GM12878 (cell line): ENCODE measurements at regions not wholly inside any gene's neighbourhood (a gene's known extent, or its start where the extent isn't known, plus 50 kb on each side); places are given as distances from the start of the nearest gene placed in this dataset.

Experiments used
- ATAC-seq: fragments of 200-7000 bp; cut with Tn5 transposase; 3 replicates; pipeline ENCODE4 v1.9.1; 2020; ENCODE audit warnings: mild to moderate bottlenecking, moderate library complexity
- BruUV-seq: library from RNA; stranded (reverse); fragments of 400-500 nt; replicated peaks from 2 replicates; lab custom pipeline; 2021; lab: Mats Ljungman, UMichigan
- CTCF ChIA-PET: fragments of 300-600 bp; sonication (Branson Sonifier 250); formaldehyde crosslinking; extraction: SDS; loops from one replicate; lab custom pipeline; 2021; ENCODE audit warnings: inconsistent platforms; lab: Yijun Ruan, JAX
- POLR2A ChIA-PET: fragments of 350-600 bp; formaldehyde crosslinking; extraction: SDS; loops from one replicate; lab custom pipeline; 2021; ENCODE audit warnings: inconsistent platforms; lab: Charles Lee
- RAD21 ChIA-PET: fragments of 300-600 bp; sonication (Branson Sonifier 250); formaldehyde crosslinking; loops from one replicate; lab custom pipeline; 2023; ENCODE audit warnings: antibody characterized with exemption; ENCODE audit not compliant: unreplicated experiment; lab: Charles Lee
- SMC1A ChIA-PET: fragments of 300-600 bp; sonication (Branson Sonifier 250); formaldehyde crosslinking; loops from one replicate; lab custom pipeline; 2023; ENCODE audit not compliant: unreplicated experiment, uncharacterized antibody; lab: Charles Lee
- DNase-seq: peaks from one replicate; pipeline ENCODE4 v3.0.0-alpha.2; 2011; ENCODE audit warnings: low read depth, low spot score
- FAIRE-seq: peaks from 3 replicates; lab custom pipeline; 2011; peaks lifted over from hg19 to GRCh38; lab: Jason Lieb, UNC
- H2AFZ ChIP-seq: 2 replicates; pipeline ENCODE4 v1.6.0; 2011; ENCODE audit warnings: low read depth, low read length, control low read depth; ENCODE audit not compliant: control insufficient read depth
- H3K27ac ChIP-seq: 2 replicates; pipeline ENCODE4 v1.5.1; 2011; ENCODE audit warnings: control low read depth; ENCODE audit not compliant: control insufficient read depth, insufficient read depth
- H3K27me3 ChIP-seq, 2 experiments: replicated peaks in 1 of 2; 2 replicates each; pipeline versions ENCODE4 v1.6.0 to v1.6.1; 2011; ENCODE audit warnings: low read length in 1 of 2; ENCODE audit not compliant: control insufficient read depth in 2 of 2, insufficient read depth in 2 of 2
- H3K36me3 ChIP-seq, 2 experiments: 2 replicates each; pipeline ENCODE4 v1.5.1; 2011; ENCODE audit warnings: low read length in 1 of 2; ENCODE audit not compliant: control insufficient read depth in 2 of 2, insufficient read depth in 2 of 2
- H3K4me1 ChIP-seq: 2 replicates; pipeline ENCODE4 v1.6.1; 2011; ENCODE audit warnings: mild to moderate bottlenecking, low read length, moderate library complexity, mixed read lengths; ENCODE audit not compliant: control insufficient read depth, insufficient read depth
- H3K4me2 ChIP-seq: 2 replicates; pipeline ENCODE4 v1.6.0; 2011; ENCODE audit warnings: control low read depth; ENCODE audit not compliant: control insufficient read depth, insufficient read depth
- H3K4me3 ChIP-seq: fragments of 200-600 bp; sonication (generic); 2 replicates; pipeline ENCODE4 v1.5.1; 2016
- H3K79me2 ChIP-seq: 2 replicates; pipeline ENCODE4 v1.6.0; 2011; ENCODE audit warnings: low read length; ENCODE audit not compliant: control insufficient read depth, insufficient read depth
- H3K9ac ChIP-seq: 2 replicates; pipeline ENCODE4 v1.8.0; 2011; ENCODE audit warnings: low read length, control low read depth, mixed read lengths; ENCODE audit not compliant: control insufficient read depth, insufficient read depth
- H3K9me3 ChIP-seq: replicated peaks from 3 replicates; pipeline ENCODE4 v1.5.1; 2011; ENCODE audit warnings: mild to moderate bottlenecking, low read length; ENCODE audit not compliant: control insufficient read depth, insufficient read depth
- H4K20me1 ChIP-seq: 2 replicates; pipeline ENCODE4 v1.6.0; 2011; ENCODE audit not compliant: control insufficient read depth, insufficient read depth
- EP300 ChIP-seq, 2 experiments: fragments of 150-350 bp in 1 of 2; IDR thresholded peaks; 2 replicates each; pipeline ENCODE4 v1.6.1; 2011 to 2012; ENCODE audit warnings: low read depth in 2 of 2, low read length in 2 of 2, borderline replicate concordance in 1 of 2, improper control_type of control experiment in 1 of 2, inconsistent platforms in 1 of 2; ENCODE audit not compliant: control insufficient read depth in 1 of 2
- PAX8 ChIP-seq: fragments of 450-650 bp; IDR thresholded peaks from 2 replicates; pipeline ENCODE4 v1.6.1; 2017; ENCODE audit warnings: mild to moderate bottlenecking, moderate library complexity
- RELA ChIP-seq: fragments of 450-650 bp; IDR thresholded peaks from 2 replicates; pipeline ENCODE4 v1.8.0; 2014; ENCODE audit warnings: borderline replicate concordance; ENCODE audit not compliant: partially characterized antibody
- SMAD5 ChIP-seq: IDR thresholded peaks from 2 replicates; pipeline ENCODE4 v1.6.1; 2016; ENCODE audit warnings: antibody characterized with exemption, low read depth
- STAT3 ChIP-seq: IDR thresholded peaks from 2 replicates; pipeline ENCODE4 v1.6.1; 2011; ENCODE audit warnings: low read depth, low read length, improper control_type of control experiment
- ZNF687 ChIP-seq: fragments of 450-650 bp; IDR thresholded peaks from 2 replicates; pipeline ENCODE4 v1.6.1; 2017; ENCODE audit warnings: mild to moderate bottlenecking, moderate library complexity
- WGBS: methylation state at CpG from one replicate; pipeline ENCODE4 v1.1.6; 2016; ENCODE audit warnings: low lambda C conversion rate; ENCODE audit not compliant: insufficient replicate concordance, insufficient coverage; ENCODE audit errors: missing lambda C conversion rate; 5-methylcytosine and 5-hydroxymethylcytosine counted together
- in situ Hi-C: fragments of 300-500 bp; cut with MboI; formaldehyde crosslinking; loops from 9 replicates; pipeline ENCODE4 v1.14.3; 2018; ENCODE audit warnings: mixed read lengths
- intact Hi-C: fragments of 100-400 bp; cut with micrococcal nuclease; formaldehyde crosslinking; loops from one replicate; pipeline ENCODE4 v1.14.2; 2022; ENCODE audit not compliant: unreplicated experiment

DNA sequence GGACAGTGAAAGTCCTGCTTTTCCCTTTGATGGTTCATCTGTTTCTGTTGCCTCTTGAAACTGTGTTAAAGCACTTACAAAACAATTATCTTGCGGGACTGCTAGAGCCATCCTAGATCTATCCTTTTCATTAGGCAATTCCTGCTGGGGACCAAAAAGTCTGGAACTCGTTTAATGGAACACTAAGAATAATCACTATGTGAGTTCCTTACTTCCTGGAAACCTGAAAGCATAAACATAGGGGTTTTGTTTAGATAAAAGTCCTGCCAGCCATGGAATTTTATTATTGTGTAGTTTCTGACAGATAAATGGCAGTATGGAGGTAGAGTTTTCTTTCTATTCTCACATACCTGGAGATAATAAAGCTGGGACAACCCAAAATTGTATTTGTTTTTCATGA, 1133.3 kb downstream of the SORCS3 start:
- CTCF ChIA-PET = interaction anchor here (0.6 kb wide), 1 partner anchor 397 kb away, joined by 3 read pairs; no protein-coding TSS in a partner anchor
- 21% methylated on average over 2 of the region's 2 CpGs for WGBS
- FAIRE-seq (no peak), ATAC-seq (no peak), DNase-seq (no peak)
- Histone ChIP-seq H4K20me1 (no peaks in the 10 kb centered on the region), H3K79me2 (no peaks in the 10 kb centered on the region), H3K27ac (no peak overlapping the region), H3K4me3 (no peak overlapping the region), H3K27me3 (no peaks in the 10 kb centered on the region), H3K9ac (no peak overlapping the region), H3K9me3 (no peaks in the 10 kb centered on the region), H3K4me1 (no peaks in the 10 kb centered on the region), H3K4me2 (no peak overlapping the region), H3K36me3 (no peaks in the 10 kb centered on the region), H2AFZ (no peak overlapping the region)
- TF ChIP-seq RELA = no peak
- no peak for TF ChIP-seq STAT3
- no peak for TF ChIP-seq ZNF687
- TF ChIP-seq SMAD5 = no peak
- TF ChIP-seq EP300 (IDR thresholded peaks at IDR 0.05; ENCODE audit: borderline replicate concordance in 1 of 2, control insufficient read depth in 1 of 2, low read depth in 2 of 2, low read length in 2 of 2) = no peak
- no peak for TF ChIP-seq PAX8
- intact Hi-C loops = no loop called here
- RAD21 ChIA-PET = no interaction called here
- SMC1A ChIA-PET = interaction anchor here (0.6 kb wide), 1 partner anchor 255 kb away, joined by 3 read pairs; no protein-coding TSS in a partner anchor
- BruUV-seq = no TSS peak
- POLR2A ChIA-PET = no interaction called here
- in situ Hi-C loops = no loop called here
